ENCODE measurements at regions not wholly inside any gene's neighbourhood (a gene's known extent, or its start where the extent isn't known, plus 50 kb on each side); places are given as distances from the start of the nearest gene placed in this dataset.

GRCh38 chr6:23608931-23609435, 517.0 kb upstream of the NRSN1 start:
- Histone ChIP-seq H3K4me2 (ENCODE audit: low read length) (no peak overlapping the region), H3K27me3 (ENCODE audit: control insufficient read depth, low read length) (no peaks in the 10 kb centered on the region), H3K9me3 (ENCODE audit: control insufficient read depth, insufficient read depth, low read length) (no peaks in the 10 kb centered on the region), H4K20me1 (ENCODE audit: control insufficient read depth, insufficient read depth, low read depth, low read length) (no peaks in the 10 kb centered on the region), H3K9me2 (replicated peaks; ENCODE audit: control insufficient read depth, low read length) (no peaks in the 10 kb centered on the region), H3K4me3 (ENCODE audit: low read length) (no peak overlapping the region), H3K79me2 (ENCODE audit: control insufficient read depth, low read length) (no peaks in the 10 kb centered on the region), H3K27ac (ENCODE audit: low read depth, low read length) (no peak overlapping the region), H3F3A (ENCODE audit: control insufficient read depth, insufficient read depth) (no peaks in the 10 kb centered on the region), H3K36me3 (ENCODE audit: control insufficient read depth, low read length) (no peaks in the 10 kb centered on the region), H3K4me1 (ENCODE audit: control insufficient read depth, low read length) (no peaks in the 10 kb centered on the region)
- TF ChIP-seq EZH2phosphoT487 (IDR thresholded peaks at IDR 0.05; ENCODE audit: borderline replicate concordance, low read length) (no peak), CTCF (IDR thresholded peaks at IDR 0.05; ENCODE audit: low read depth, low read length, poor library complexity, severe bottlenecking) (no peak)

GRCh38 chr6:23611776-23612381, 514.1 kb upstream of the NRSN1 start:
- Histone ChIP-seq H4K20me1 (ENCODE audit: control insufficient read depth, insufficient read depth, low read depth, low read length) (no peaks in the 10 kb centered on the region), H3K4me3 (ENCODE audit: low read length) (no peak overlapping the region), H3K4me1 (ENCODE audit: control insufficient read depth, low read length) (no peaks in the 10 kb centered on the region), H3K27ac (ENCODE audit: low read depth, low read length) (no peak overlapping the region), H3K27me3 (ENCODE audit: control insufficient read depth, low read length) (no peaks in the 10 kb centered on the region), H3K9me3 (ENCODE audit: control insufficient read depth, insufficient read depth, low read length) (no peaks in the 10 kb centered on the region), H3K4me2 (ENCODE audit: low read length) (no peak overlapping the region), H3K9me2 (replicated peaks; ENCODE audit: control insufficient read depth, low read length) (no peaks in the 10 kb centered on the region), H3F3A (ENCODE audit: control insufficient read depth, insufficient read depth) (no peaks in the 10 kb centered on the region), H3K36me3 (ENCODE audit: control insufficient read depth, low read length) (no peaks in the 10 kb centered on the region), H3K79me2 (ENCODE audit: control insufficient read depth, low read length) (no peaks in the 10 kb centered on the region)
- no peak for TF ChIP-seq EZH2phosphoT487 (IDR thresholded peaks at IDR 0.05; ENCODE audit: borderline replicate concordance, low read length)
- no peak for TF ChIP-seq CTCF (IDR thresholded peaks at IDR 0.05; ENCODE audit: low read depth, low read length, poor library complexity, severe bottlenecking)

GRCh38 chr6:23618366-23618765, 507.6 kb upstream of the NRSN1 start:
- Histone ChIP-seq H3K9me2 (replicated peaks; ENCODE audit: control insufficient read depth, low read length) (no peaks in the 10 kb centered on the region), H3F3A (ENCODE audit: control insufficient read depth, insufficient read depth) (no peaks in the 10 kb centered on the region)
- TF ChIP-seq CTCF (IDR thresholded peaks at IDR 0.05; ENCODE audit: low read depth, low read length, poor library complexity, severe bottlenecking) (no peak), EZH2phosphoT487 (IDR thresholded peaks at IDR 0.05; ENCODE audit: borderline replicate concordance, low read length) (no peak)

More at GRCh38 chr6:23618366-23618765, 507.6 kb upstream of the NRSN1 start:
- H3K4me3 ChIP-seq (ENCODE audit: low read length), result no peak overlapping the region
- H3K4me1 ChIP-seq (ENCODE audit: control insufficient read depth, low read length), result no peaks in the 10 kb centered on the region
- no peak overlapping the region for H3K27ac ChIP-seq (ENCODE audit: low read depth, low read length)
- no peaks in the 10 kb centered on the region for H3K27me3 ChIP-seq (ENCODE audit: control insufficient read depth, low read length)
- no peaks in the 10 kb centered on the region for H4K20me1 ChIP-seq (ENCODE audit: control insufficient read depth, insufficient read depth, low read depth, low read length)
- no peak overlapping the region for H3K4me2 ChIP-seq (ENCODE audit: low read length)
- H3K79me2 ChIP-seq (ENCODE audit: control insufficient read depth, low read length), result no peaks in the 10 kb centered on the region
- H3K36me3 ChIP-seq (ENCODE audit: control insufficient read depth, low read length), result no peaks in the 10 kb centered on the region
- H3K9me3 ChIP-seq (ENCODE audit: control insufficient read depth, insufficient read depth, low read length), result no peaks in the 10 kb centered on the region

Data from DOHH2 (cell line).